Uterus (tissue), 3 donors: ENCODE measurements at regions not wholly inside any gene's neighbourhood (a gene's known extent, or its start where the extent isn't known, plus 50 kb on each side); places are given as distances from the start of the nearest gene placed in this dataset.

ENCODE experiments used
- DNase-seq, 2 donors: peaks; one replicate each; pipeline ENCODE4 v3.0.0-alpha.2; 2019 to 2020
- H3K27ac ChIP-seq, 2 donors: fragments of 200-600 bp; sonication (generic); 1 replicate in 1 of 2; 2 replicates in 1 of 2; pipeline ENCODE4 v1.5.1; 2016 to 2018
- H3K27me3 ChIP-seq, 2 donors: fragments of 200-600 bp; sonication (generic); one replicate each; pipeline ENCODE4 v1.5.1; 2018 to 2019; ENCODE audit warnings: control low read depth in 1 of 2
- H3K36me3 ChIP-seq, 2 donors: fragments of 200-600 bp; sonication (generic); one replicate each; pipeline ENCODE4 v1.5.1; 2019; ENCODE audit warnings: control low read depth in 1 of 2
- H3K4me1 ChIP-seq, 2 donors: fragments of 200-600 bp; sonication (generic); one replicate each; pipeline ENCODE4 v1.5.1; 2018 to 2019; ENCODE audit warnings: control low read depth in 1 of 2
- H3K4me3 ChIP-seq, 2 donors: fragments of 200-600 bp; sonication (generic); 1 replicate in 1 of 2; 2 replicates in 1 of 2; pipeline ENCODE4 v1.5.1; 2018 to 2019; ENCODE audit warnings: mild to moderate bottlenecking in 1 of 2
- H3K9me3 ChIP-seq, 2 donors: fragments of 200-600 bp; sonication (generic); one replicate each; pipeline ENCODE4 v1.5.1; 2019; ENCODE audit warnings: control low read depth in 1 of 2
- CTCF ChIP-seq, 4 experiments: fragments of 200-600 bp in 2 of 4; fragments of 450-650 bp in 2 of 4; sonication (generic) in 2 of 4; IDR thresholded peaks; one replicate each; pipeline ENCODE4 v1.5.1; 2016 to 2019; ENCODE audit warnings: antibody characterized with exemption in 4 of 4, mild to moderate bottlenecking in 2 of 4, moderate library complexity in 1 of 4
- POLR2A ChIP-seq, 2 donors: fragments of 450-650 bp; IDR thresholded peaks; one replicate each; pipeline ENCODE4 v1.6.1; 2016; ENCODE audit warnings: antibody characterized with exemption in 2 of 2, mild to moderate bottlenecking in 1 of 2, moderate library complexity in 1 of 2
- intact Hi-C: fragments of 100-400 bp; cut with DNase I; formaldehyde crosslinking; loops from one replicate; pipeline ENCODE4 v1.15.1; 2023; ENCODE audit warnings: low total_unique reads
- donor health status: DM: yes; HTN: yes; CAD: no.

- TF ChIP-seq CTCF (IDR thresholded peaks at IDR 0.05) (no peak), POLR2A (IDR thresholded peaks at IDR 0.05) (no peak)
- H3K9me3 ChIP-seq, result no peaks in the 10 kb centered on the region
- no peaks in the 10 kb centered on the region for H3K27me3 ChIP-seq
- H3K27ac ChIP-seq, result no peak overlapping the region
- intact Hi-C loops, result no loop called here
- no peak overlapping the region for H3K4me3 ChIP-seq
- no peaks in the 10 kb centered on the region for H3K4me1 ChIP-seq
- no peak for DNase-seq
- H3K36me3 ChIP-seq, result no peaks in the 10 kb centered on the region
These were observed 470.4 kb upstream of the B3GALT2 start for GRCh38 chr1:193656841-193657240.

GRCh38 chr1:193654951-193655735, 468.7 kb upstream of the B3GALT2 start:
- Histone ChIP-seq H3K27ac (no peak overlapping the region), H3K36me3 (no peaks in the 10 kb centered on the region), H3K9me3 (no peaks in the 10 kb centered on the region), H3K4me1 (no peaks in the 10 kb centered on the region), H3K27me3 (no peaks in the 10 kb centered on the region), H3K4me3 (no peak overlapping the region)
- TF ChIP-seq CTCF (IDR thresholded peaks at IDR 0.05) (no peak), POLR2A (IDR thresholded peaks at IDR 0.05) (no peak)
- no peak for DNase-seq
- intact Hi-C loops, result no loop called here

- Histone ChIP-seq H3K27me3 (no peaks in the 10 kb centered on the region), H3K27ac (no peak overlapping the region), H3K4me1 (no peaks in the 10 kb centered on the region), H3K4me3 (no peak overlapping the region), H3K9me3 (no peaks in the 10 kb centered on the region), H3K36me3 (no peaks in the 10 kb centered on the region)
- TF ChIP-seq CTCF (IDR thresholded peaks at IDR 0.05), result no peak
- TF ChIP-seq POLR2A (IDR thresholded peaks at IDR 0.05), result no peak
- DNase-seq, result no peak
- intact Hi-C loops, result no loop called here
These were observed 463.2 kb upstream of the B3GALT2 start for GRCh38 chr1:193649587-193649986.

GRCh38 chr1:193634876-193635275, 448.5 kb upstream of the B3GALT2 start:
- H3K4me3 ChIP-seq, result no peak overlapping the region
- H3K36me3 ChIP-seq, result no peaks in the 10 kb centered on the region
- H3K9me3 ChIP-seq, result no peaks in the 10 kb centered on the region
- TF ChIP-seq POLR2A (IDR thresholded peaks at IDR 0.05) (no peak), CTCF (IDR thresholded peaks at IDR 0.05) (no peak)
- no peak for DNase-seq
- intact Hi-C loops, result no loop called here
- no peak overlapping the region for H3K27ac ChIP-seq
- H3K27me3 ChIP-seq, result no peaks in the 10 kb centered on the region
- H3K4me1 ChIP-seq, result no peaks in the 10 kb centered on the region

- no peaks in the 10 kb centered on the region for H3K9me3 ChIP-seq
- no peaks in the 10 kb centered on the region for H3K27me3 ChIP-seq
- intact Hi-C loops, result no loop called here
- DNase-seq, result no peak
- no peak overlapping the region for H3K4me3 ChIP-seq
- no peak overlapping the region for H3K27ac ChIP-seq
- H3K36me3 ChIP-seq, result no peaks in the 10 kb centered on the region
- H3K4me1 ChIP-seq, result no peaks in the 10 kb centered on the region
- no peak for TF ChIP-seq CTCF (IDR thresholded peaks at IDR 0.05)
- no peak for TF ChIP-seq POLR2A (IDR thresholded peaks at IDR 0.05)
These were observed 448.1 kb upstream of the B3GALT2 start for GRCh38 chr1:193634470-193634869.
